ENCODE measurements at regions not wholly inside any gene's neighbourhood (a gene's known extent, or its start where the extent isn't known, plus 50 kb on each side); places are given as distances from the start of the nearest gene placed in this dataset.

DNA sequence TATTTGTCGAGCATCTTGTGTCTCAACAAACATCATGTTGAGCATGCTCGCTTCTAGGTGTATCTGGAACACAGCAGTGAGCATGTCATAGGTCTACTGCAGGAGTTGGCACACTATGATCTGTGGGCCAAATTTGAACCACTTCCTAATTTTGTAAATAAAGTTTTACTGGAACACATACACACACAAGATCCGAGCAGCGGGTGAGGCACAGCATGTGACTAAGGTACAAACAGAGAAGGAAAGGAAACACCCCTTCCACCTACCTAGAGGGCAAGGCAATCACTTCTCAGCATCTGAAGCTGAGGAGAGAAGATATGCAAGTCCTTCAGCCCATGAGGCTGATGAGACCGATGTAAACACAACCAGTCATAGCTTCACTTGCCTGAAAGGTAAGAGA is 200.4 kb downstream of the MED10 start:
- no peak for DNase-seq (ENCODE audit: low read depth in 3 of 3, low spot score in 2 of 3)

DNA sequence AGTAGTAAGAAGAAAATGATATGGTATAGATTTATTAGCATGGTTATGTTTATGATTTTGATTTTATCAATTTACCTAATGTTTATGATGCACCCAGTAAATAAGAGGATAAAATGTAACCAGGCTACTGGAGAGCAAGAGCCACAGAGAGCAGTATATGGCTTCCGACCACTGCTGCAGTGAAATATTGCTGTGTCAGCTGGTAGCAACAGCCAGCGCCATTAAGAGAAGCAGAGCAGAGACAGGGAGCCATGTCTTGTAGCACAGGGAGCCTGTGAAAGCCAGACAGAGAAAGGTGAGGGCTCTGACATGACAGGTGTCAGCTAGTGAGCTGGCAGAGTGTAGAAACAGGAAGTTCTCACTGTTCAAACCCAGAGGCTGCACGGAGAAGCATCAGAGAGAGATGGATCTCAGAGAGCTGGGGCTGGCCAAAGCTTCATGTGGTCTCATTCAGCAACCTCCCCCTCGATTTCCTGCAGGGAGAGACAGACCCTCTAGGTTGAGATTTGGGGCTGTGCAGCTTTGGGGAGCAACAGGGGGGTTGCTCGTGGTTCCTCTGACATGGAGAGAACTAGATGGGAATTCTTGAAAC is 202.1 kb downstream of the MED10 start:
- no peak for DNase-seq (ENCODE audit: low read depth in 3 of 3, low spot score in 2 of 3)

DNA sequence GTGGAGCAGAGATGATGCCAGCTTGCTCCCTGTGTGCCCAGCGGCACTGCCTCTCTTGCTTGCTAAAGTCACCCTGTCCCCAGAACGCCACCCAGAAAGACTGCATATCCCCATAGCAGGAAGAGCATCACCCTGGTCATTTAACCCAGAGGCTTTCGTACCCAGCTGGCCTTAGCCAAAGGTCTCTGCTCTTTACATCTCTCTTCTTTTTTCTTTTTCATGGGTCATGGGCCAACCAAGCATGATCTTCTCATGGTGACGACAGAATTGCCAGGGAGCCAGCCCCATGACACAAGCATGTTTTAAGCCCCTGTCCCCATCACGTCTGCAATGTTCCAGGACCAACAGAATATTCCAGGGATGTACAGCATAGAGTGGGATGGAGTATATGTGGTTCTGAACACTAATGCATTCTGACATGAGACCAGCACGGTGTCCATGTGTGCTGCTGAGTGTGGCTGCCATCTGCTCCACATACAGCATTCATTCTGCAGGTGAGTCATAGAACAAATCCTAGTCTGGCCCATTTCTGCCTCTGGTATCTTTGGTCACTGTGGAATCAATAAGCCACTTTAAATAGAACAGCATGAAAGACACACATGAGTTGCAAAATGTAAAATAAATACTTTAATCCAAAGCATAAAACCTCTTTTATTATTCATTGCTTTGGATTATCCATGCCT is 203.0 kb downstream of the MED10 start:
- DNase-seq (ENCODE audit: low read depth in 3 of 3, low spot score in 2 of 3), result no peak

DNA sequence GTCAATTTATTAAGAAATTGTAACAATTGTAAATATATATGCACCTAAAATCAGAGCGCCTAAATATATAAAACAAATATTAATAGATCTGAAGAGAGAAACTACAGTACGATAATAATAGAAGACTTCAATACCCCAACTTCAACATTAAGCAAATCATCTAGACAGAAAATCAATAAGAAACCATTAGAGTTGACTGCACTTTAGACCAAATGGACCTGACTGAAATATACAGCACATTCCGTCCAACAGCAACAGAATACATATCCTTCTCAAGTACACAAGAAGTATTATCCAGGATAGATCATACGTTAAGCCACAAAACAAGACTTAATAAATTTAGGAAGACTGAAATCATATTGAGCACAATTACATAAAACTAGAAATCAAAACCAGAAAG is 208.7 kb downstream of the MED10 start:
- no peak for DNase-seq (ENCODE audit: low read depth in 3 of 3, low spot score in 2 of 3)

DNA sequence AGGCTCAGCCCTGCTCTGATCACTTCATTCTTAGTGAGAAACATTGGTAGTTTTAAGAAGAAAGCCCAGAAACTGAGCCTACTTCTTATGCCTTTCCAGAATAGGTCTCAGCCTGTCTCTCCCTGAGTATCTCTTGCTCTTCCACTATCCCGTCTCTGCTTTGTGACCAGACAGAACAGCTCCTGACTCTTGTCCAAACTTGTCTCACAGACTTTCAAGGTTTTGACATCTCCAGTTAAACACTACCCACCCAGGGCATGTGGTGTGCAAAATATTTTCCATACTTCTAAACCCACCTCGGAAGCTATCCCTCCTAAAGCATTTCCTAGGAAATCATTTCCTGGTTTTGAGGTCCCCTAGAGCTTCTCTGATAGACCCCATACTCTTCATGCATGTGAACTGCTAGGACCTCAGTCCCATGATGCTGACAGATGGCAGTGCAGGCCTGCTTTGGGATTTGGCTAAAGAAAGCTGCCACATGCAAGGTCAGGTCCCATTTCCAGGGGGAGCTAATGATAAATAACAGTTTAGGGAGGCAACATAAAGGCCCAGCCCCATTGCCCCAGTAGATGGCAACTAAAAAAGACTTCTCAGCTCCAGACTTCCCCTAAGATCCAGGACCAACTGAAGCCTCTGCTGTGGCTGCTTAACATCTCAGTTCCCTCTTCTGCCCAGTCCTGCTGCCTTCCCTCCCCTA is 211.5 kb downstream of the MED10 start:
- DNase-seq (ENCODE audit: low read depth in 3 of 3, low spot score in 2 of 3), result no peak

DNA sequence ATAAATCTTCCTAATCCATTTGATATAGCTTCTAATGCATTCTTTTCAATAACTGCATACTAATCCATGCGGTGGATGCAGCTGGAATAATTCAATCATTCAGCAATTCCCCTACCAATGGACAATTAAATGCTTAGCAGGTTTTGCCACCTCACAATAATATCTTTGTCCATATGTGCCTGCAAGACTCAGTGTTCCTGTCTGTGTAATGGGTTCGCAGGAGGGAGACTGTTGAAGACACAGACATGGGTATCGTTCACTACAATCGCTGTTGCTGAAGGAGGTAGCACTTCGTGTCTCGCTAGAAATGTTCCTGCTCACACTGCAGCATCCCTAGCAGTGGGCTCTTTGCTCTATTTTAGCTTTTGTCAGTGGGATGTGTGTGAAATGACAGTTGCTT is 214.4 kb downstream of the MED10 start:
- DNase-seq (ENCODE audit: low read depth in 3 of 3, low spot score in 2 of 3), result no peak

DNA sequence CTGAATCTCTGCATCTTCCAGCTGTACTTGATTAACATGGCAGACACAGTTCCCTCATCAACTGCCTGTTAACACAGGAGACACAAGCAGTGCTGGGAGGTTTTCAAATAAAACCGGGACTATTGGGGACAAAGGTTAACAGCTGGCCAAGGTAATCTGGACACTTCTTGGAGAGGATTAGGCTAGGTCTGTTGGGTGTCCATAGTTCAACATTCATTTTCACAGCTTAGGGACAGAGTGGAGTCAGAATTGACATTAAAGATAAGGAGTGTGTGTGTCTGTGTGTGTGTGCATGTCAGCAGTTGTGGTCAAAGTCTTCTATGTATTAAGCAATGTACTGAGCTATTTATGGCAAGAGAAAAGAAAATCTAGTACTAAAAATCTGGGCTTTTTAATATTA is 216.2 kb downstream of the MED10 start:
- DNase-seq (ENCODE audit: low read depth in 3 of 3, low spot score in 2 of 3), result no peak

DNA sequence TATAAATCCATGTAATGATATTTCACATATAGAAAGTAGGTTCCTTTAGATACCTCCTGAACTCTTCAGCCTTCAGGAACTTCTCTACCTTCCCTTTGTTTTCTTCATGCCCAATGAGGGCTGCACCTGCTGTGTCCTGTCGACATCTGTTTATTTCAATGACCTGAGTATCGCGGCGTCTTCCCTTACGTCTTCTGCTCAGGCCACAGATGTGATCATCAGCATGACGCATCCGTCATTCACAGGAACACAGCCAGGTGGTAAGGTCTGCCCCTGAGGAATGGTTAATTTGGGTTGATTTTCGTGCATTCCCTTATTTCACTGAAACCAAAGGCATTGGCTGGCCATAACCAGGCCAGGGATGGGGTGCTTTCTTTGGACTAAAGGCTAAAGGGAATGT is 217.1 kb downstream of the MED10 start:
- no peak for DNase-seq (ENCODE audit: low read depth in 3 of 3, low spot score in 2 of 3)

DNA sequence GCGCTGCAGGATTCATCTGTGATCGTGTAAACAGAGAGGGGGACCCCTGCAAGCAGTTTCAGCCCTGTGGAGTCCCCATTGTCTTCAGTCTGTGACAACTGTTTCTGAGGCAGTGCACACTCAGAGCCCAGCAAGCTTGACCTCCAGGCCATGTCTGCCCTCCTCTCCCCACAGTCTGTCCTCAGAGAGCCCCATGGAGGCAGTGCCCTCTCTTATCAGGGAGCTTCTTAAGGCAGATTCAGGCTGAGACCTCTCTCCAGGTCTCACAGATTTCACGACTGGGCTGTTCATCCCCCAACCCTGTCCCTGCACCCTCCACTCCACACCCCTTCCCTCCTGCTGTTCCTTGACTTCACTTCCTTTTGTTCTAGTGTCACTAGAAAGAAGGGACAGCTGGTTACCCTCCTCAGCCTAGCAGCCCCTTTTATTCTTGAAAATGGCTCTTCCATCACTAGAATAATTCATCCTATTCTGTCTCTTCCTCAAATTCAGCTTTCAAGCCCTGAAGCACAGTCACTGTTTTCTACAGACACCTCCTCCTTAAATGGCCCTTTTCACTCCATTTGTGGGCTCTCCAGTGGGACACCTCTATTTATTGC is 218.4 kb downstream of the MED10 start:
- DNase-seq (ENCODE audit: low read depth in 3 of 3, low spot score in 2 of 3), result no peak

DNA sequence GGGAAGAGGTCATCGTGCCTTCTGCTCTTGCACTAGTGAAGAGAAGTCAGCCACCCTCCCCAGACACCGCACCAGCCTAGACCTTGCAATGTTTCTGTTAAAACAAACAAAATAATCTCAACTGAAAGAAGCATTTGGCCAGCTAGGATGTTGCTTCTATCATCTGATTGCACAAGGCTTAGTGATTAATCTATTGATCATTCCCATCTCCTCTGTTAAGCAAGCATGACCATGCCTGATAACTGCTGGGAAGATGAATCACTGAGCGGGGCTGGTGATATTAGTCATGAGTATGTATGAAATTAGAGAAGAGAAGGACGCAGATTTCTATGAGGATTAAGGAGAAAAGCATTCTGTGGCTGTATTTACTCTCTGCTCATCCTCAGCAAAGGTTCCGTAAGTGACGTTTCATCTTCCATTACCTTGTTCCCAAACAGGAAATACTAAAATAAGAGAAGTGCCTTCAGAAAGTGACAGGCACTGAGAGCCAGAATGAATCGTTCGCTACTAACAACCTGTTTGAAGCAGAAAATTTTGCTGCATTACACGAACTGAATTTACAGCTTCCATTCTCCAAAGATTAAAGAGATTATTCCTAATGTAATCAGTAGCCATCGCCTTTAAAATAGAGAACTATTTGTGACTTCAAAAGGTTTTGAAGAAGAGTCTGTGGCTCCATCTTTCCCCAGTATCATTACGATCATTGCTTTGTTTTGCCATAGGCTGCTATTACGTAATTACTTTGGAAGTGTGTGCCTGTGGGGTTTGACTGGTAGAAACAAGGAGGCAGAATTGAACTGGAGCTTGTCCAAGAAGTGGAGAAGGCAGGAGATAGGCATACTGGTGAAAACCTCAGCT is 219.1 kb downstream of the MED10 start:
- no peak for DNase-seq (ENCODE audit: low read depth in 3 of 3, low spot score in 2 of 3)

DNA sequence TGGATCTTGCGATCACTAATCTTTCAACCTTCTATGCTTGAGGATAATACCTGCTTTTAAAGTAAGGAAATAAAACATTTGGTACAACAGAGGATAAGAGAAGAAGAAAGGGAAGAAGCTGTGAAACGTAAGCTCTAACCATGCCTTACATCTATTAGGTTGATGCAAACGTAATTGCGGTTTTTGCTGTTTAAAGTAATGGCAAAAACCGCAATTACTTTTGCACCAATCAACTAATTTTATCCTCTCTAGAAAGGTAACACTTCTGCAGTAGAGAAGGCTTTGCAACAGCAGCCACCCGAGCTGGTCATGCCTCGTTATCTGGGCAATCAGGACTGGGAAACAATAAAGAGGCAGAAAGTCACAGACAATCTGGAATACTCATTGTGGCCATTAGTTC is 224.1 kb downstream of the MED10 start:
- DNase-seq (ENCODE audit: low read depth in 3 of 3, low spot score in 2 of 3), result no peak

DNA sequence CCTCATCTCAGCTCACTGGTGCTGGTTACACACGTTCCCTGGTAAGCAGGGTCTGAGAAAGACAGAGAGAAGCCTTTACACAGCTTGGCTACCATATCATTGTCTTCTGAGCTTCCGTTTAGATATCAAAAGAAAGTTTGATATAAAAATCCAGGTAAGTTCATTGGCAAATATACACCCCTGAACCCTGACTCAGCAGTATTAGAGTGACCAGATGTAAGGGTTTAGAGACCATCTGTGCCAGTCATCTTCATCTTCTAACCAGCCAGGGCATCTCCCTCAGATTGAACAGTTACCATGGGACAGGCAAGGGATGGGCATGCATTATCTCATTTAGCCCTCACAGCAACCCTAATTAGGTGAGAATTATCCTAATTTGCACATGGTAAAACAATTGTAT is 232.1 kb downstream of the MED10 start:
- no peak for DNase-seq (ENCODE audit: low read depth in 3 of 3, low spot score in 2 of 3)

DNA sequence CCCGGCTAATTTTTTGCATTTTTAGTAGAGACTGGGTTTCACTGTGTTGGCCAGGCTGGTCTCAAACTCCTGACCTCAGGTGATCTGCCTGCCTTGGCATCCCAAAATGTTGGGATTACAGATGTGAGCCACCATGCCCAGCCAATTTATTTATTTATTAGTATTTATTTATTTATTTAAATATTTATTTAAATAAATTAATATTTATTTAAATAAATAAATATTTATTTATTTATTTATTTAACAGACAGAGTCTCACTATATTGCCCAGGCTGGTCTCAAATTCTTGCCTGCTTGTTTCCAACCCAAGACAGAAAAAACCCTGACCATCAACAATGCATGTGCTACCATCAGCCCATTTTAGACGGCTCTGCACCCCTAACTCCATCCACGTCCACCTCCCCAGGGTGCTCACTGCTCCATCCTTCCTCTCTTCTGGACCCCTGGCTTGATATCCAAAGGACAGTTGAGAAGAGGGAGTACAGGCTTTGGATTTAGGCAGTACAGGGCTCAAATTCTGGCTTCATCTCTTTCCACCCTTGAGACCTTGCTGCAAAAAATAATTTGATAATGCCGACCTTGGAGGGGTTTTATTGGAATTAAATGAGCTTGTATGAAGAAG is 232.6 kb downstream of the MED10 start:
- DNase-seq (ENCODE audit: low read depth in 3 of 3, low spot score in 2 of 3), result no peak

DNA sequence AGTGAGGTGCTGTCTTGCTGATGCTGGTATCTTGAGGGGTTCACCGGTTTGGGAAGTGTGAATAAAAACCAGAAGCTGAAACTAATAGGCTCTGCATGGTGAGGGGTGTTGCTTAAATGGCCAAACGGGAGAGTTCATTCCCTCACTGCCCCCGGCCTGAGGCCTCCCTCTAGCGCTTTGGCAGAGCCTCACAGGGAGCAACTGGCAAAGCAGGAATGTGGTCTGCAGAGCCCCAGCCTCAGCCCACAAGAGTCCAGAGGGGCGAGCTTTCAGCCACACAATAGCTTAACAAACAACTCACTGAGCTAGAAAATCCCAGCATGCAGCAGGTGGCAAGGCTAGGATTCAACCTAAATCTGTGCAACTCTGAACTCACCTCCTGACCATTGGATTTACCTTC is 234.8 kb downstream of the MED10 start:
- DNase-seq (ENCODE audit: low read depth in 3 of 3, low spot score in 2 of 3), result no peak

DNA sequence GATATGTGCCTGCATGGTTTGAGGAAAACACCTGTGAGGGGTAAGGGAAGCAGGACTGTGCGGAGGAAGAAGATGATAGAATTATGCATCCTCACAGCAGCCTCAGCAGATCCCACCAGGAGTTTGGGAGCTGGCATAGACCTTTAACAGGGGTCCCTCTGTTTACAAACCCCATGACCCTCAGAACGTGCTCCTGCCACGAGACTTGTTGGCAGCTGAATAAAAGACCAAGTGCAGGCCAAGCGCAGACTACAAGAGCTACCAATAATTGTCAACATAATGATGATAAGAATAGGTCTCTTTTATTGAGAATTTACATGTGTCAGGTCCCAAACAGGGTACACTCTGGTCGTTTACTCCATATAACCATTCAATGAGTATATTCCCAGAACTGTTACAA is 236.0 kb downstream of the MED10 start:
- no peak for DNase-seq (ENCODE audit: low read depth in 3 of 3, low spot score in 2 of 3)

DNA sequence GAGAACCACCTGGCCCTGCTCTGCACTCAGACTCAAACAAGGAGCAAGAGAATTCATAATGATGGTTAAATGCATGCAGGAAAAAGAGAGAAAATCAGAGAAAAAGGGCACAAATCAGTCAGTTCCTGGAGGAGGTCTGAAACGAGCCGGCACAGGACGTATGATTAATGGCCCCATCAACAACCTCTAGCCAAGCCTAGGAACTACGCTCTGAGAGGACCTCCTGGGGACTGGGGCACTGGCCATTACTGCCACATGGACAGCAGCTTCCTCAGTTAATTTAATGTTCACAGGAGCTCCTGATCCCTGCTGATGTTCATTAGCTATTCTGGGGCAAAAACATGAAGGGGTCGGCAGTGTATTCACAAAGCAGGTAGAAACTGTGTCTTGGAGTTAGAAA is 238.1 kb downstream of the MED10 start:
- DNase-seq (ENCODE audit: low read depth in 3 of 3, low spot score in 2 of 3), result no peak

DNA sequence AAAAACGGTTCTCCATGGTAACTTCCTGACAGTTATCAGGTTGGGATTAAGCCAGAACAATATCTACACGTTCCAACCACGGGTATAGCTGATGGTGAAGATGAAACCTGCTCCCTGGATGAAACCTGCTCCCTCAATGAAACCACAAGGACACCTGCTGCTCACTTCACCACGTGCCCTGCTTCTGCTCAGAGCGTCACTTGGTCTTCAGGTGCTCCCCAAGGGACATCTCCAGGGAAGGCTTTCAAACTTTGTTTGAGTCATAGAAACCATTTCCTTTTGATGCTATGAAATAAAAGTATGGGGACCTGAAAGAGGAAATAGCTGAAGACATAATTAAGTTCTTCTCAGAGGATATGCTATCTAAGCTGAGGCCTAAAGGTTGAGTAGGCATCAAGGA is 242.4 kb downstream of the MED10 start:
- no peak for DNase-seq (ENCODE audit: low read depth in 3 of 3, low spot score in 2 of 3)

DNA sequence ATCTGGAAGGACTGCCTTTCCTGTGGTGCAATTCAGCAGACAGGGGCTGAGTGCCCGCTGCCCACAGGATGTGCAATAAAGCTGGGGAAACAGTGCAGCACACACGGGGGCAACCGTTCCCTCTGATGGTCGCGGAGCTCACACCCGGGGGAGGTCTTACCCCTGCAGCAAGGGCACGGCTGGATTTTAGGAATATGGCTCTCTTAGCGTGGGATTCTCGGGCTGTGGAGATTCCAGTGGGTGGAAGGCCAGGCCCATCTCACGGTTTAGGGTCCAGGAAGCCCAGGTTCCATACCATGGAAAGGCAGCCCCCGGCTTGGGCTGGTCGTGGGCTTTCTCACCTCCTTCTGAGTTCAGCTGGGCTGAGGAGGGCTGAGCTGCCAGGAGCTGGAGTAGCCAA is 244.1 kb downstream of the MED10 start:
- DNase-seq (ENCODE audit: low read depth in 3 of 3, low spot score in 2 of 3), result no peak

DNA sequence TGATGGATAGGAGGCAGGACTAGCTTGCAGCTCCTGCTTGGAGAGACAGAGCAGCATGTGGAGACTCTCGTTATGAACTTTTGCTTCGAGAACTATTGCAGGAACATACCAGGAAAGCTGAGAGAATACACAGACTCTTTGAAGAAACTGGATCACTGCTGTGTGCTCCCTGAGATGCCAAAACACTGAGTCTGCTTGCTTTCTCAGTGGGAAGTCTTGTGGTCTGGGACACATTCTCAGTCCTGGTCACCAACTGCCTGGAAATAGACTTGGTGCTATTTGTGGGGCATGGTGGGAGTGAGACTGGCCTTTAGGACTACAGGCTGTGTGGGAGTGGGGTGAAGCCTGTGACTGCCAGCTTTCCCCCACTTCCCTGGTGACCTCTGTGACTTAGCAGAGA is 252.6 kb downstream of the MED10 start:
- DNase-seq (ENCODE audit: low read depth in 3 of 3, low spot score in 2 of 3), result no peak

DNA sequence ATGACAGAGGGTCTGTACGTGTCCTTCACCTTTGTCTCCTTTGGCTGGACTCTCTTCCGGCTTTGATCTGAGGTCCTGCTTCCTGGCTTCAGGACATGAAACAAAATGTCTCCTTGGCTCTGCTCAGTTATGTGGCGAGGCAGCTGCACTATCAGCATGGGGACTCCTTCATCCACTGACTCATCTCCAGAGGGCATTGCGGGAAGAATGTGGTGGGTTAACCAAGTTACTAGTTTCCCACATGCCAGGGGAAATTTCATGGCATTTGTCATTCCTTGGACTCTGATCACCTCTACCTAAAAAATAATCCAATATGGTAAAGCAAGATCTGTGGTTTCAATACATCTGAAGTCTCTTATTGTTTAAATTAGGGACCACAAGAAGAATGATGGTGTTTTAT is 259.7 kb downstream of the MED10 start:
- DNase-seq (ENCODE audit: low read depth in 3 of 3, low spot score in 2 of 3), result no peak

DNA sequence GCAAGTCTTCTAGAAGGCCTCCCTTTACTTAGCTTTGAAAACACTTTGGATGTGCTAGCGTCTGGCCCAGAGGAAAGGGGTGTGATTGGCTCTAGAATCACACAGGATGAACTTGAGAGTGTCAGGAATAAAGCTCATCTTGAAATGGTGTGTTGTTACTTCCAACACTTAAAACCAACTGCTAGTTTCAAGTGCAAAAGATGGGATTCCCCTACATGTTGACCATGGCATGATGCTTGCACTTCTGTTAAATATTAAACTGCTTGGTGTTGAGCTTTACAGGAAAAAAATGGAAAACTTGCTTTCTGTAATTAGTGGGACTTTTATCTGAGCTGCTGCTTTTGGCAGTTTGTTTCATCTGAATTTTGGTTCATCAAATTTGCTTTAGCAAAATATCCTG is 261.1 kb downstream of the MED10 start:
- DNase-seq (ENCODE audit: low read depth in 3 of 3, low spot score in 2 of 3), result no peak
